Neuronal stem cell (in vitro differentiated cells): ENCODE measurements at regions not wholly inside any gene's neighbourhood (a gene's known extent, or its start where the extent isn't known, plus 50 kb on each side); places are given as distances from the start of the nearest gene placed in this dataset.

Source experiments
- DNase-seq: peaks from one replicate; pipeline ENCODE4 v3.0.0-alpha.2; 2013; ENCODE audit warnings: low spot score
- H2AFZ ChIP-seq: one replicate; pipeline ENCODE4 v1.6.1; 2013; ENCODE audit warnings: mild to moderate bottlenecking, low read length, inconsistent platforms
- H2AK5ac ChIP-seq: 2 replicates; pipeline ENCODE4 v1.6.1; 2013; ENCODE audit warnings: low read depth, mild to moderate bottlenecking, inconsistent platforms, low read length, moderate library complexity, mixed read lengths
- H2BK120ac ChIP-seq: 2 replicates; pipeline ENCODE4 v1.6.1; 2013; ENCODE audit warnings: low read depth, mild to moderate bottlenecking, inconsistent platforms, low read length, moderate library complexity, mixed read lengths
- H2BK12ac ChIP-seq: one replicate; pipeline ENCODE4 v1.6.1; 2013; ENCODE audit warnings: low read length, inconsistent platforms
- H2BK15ac ChIP-seq: 2 replicates; pipeline ENCODE4 v1.6.1; 2013; ENCODE audit warnings: mild to moderate bottlenecking, low read length, inconsistent platforms, mixed read lengths
- H2BK5ac ChIP-seq: one replicate; pipeline ENCODE4 v1.6.1; 2013; ENCODE audit warnings: inconsistent platforms, mild to moderate bottlenecking, low read length, moderate library complexity
- H3K14ac ChIP-seq: one replicate; pipeline ENCODE4 v1.6.1; 2013; ENCODE audit warnings: low read length, inconsistent platforms
- H3K18ac ChIP-seq: 2 replicates; pipeline ENCODE4 v1.6.1; 2013; ENCODE audit warnings: low read length, inconsistent platforms
- H3K23ac ChIP-seq: 2 replicates; pipeline ENCODE4 v1.6.1; 2013; ENCODE audit warnings: low read depth, mild to moderate bottlenecking, mixed read lengths, low read length, inconsistent platforms; ENCODE audit not compliant: poor library complexity
- H3K27ac ChIP-seq: replicated peaks from 3 replicates; pipeline ENCODE4 v1.5.1; 2013; ENCODE audit warnings: low read length, inconsistent platforms
- H3K27me3 ChIP-seq, 3 experiments: 2 replicates each; pipeline ENCODE4 v1.6.1; 2013; ENCODE audit warnings: low read length in 3 of 3, mild to moderate bottlenecking in 2 of 3, inconsistent platforms in 1 of 3, low read depth in 1 of 3, mixed read lengths in 1 of 3, moderate library complexity in 1 of 3; ENCODE audit not compliant: control insufficient read depth in 3 of 3, insufficient read depth in 3 of 3
- H3K36me3 ChIP-seq, 2 donors: replicated peaks in 1 of 2; 2 replicates each; pipeline ENCODE4 v1.6.1; 2013; ENCODE audit warnings: low read length in 2 of 2; ENCODE audit not compliant: control insufficient read depth in 2 of 2, insufficient read depth in 2 of 2
- H3K4ac ChIP-seq: 2 replicates; pipeline ENCODE4 v1.6.1; 2013; ENCODE audit warnings: inconsistent platforms, mild to moderate bottlenecking, low read length, moderate library complexity
- H3K4me1 ChIP-seq, 2 donors: 1 replicate in 1 of 2; 2 replicates in 1 of 2; pipeline ENCODE4 v1.6.1; 2013; ENCODE audit warnings: low read length in 2 of 2, low read depth in 1 of 2; ENCODE audit not compliant: control insufficient read depth in 2 of 2, insufficient read depth in 1 of 2
- H3K4me2 ChIP-seq: one replicate; pipeline ENCODE4 v1.6.1; 2013; ENCODE audit warnings: mild to moderate bottlenecking, low read length, inconsistent platforms; ENCODE audit not compliant: insufficient read depth, poor library complexity, severe bottlenecking
- H3K4me3 ChIP-seq, 2 donors: 2 replicates each; pipeline ENCODE4 v1.5.1; 2013; ENCODE audit warnings: low read length in 2 of 2, mild to moderate bottlenecking in 2 of 2, inconsistent platforms in 1 of 2, moderate library complexity in 1 of 2
- H3K79me1 ChIP-seq: one replicate; pipeline ENCODE4 v1.6.1; 2013; ENCODE audit warnings: low read depth, mild to moderate bottlenecking, inconsistent platforms, low read length, moderate library complexity
- H3K9ac ChIP-seq: one replicate; pipeline ENCODE4 v1.6.1; 2013; ENCODE audit warnings: mild to moderate bottlenecking, low read depth, low read length, inconsistent platforms; ENCODE audit not compliant: poor library complexity
- H3K9me3 ChIP-seq, 2 donors: replicated peaks in 1 of 2; 2 replicates each; pipeline versions ENCODE3 to v1.6.1; 2013; ENCODE audit warnings: low read length in 2 of 2, mild to moderate bottlenecking in 2 of 2, inconsistent platforms in 1 of 2, low read depth in 1 of 2, mixed read lengths in 1 of 2, moderate library complexity in 1 of 2; ENCODE audit not compliant: control insufficient read depth in 2 of 2, insufficient read depth in 1 of 2
- H4K8ac ChIP-seq: one replicate; pipeline ENCODE4 v1.6.1; 2013; ENCODE audit warnings: low read depth, mild to moderate bottlenecking, inconsistent platforms, low read length, moderate library complexity
- H4K91ac ChIP-seq: one replicate; pipeline ENCODE4 v1.6.1; 2013; ENCODE audit warnings: low read length, low read depth, mild to moderate bottlenecking, inconsistent platforms; ENCODE audit not compliant: poor library complexity
- WGBS, 2 donors: extraction: QIAGEN DNeasy Blood & Tissue Kit; methylation state at CpG; one replicate each; pipeline ENCODE4 v1.1.7; 2013; ENCODE audit warnings: missing lambda C conversion rate in 2 of 2, mixed read lengths in 1 of 2; ENCODE audit not compliant: insufficient read length in 2 of 2, insufficient replicate concordance in 1 of 2; ENCODE audit errors: extremely low coverage in 2 of 2; 5-methylcytosine and 5-hydroxymethylcytosine counted together

- Histone ChIP-seq H3K14ac (no peak overlapping the region), H2BK120ac (no peak overlapping the region), H3K9me3 (no peaks in the 10 kb centered on the region), H3K9ac (no peak overlapping the region), H3K79me1 (no peaks in the 10 kb centered on the region), H3K4me2 (no peak overlapping the region), H3K18ac (no peak overlapping the region), H3K4me3 (no peak overlapping the region), H3K36me3 (no peaks in the 10 kb centered on the region), H2BK15ac (no peak overlapping the region), H4K91ac (no peak overlapping the region), H3K23ac (no peak overlapping the region), H4K8ac (no peak overlapping the region), H3K4ac (no peak overlapping the region), H2BK12ac (no peak overlapping the region), H2BK5ac (no peak overlapping the region), H2AFZ (no peak overlapping the region), H3K27me3 (no peaks in the 10 kb centered on the region), H3K4me1 (no peaks in the 10 kb centered on the region), H2AK5ac (no peak overlapping the region), H3K27ac (no peak overlapping the region)
- no CpG with 5 or more reads among the region's 1 CpG for WGBS, 2 donors
- peak; percentile 21 for DNase-seq
Measured at GRCh38 chr11:89119426-89119825, 53.6 kb upstream of the GRM5 start.

GRCh38 chr11:89125298-89125697, 52.4 kb upstream of the TYR start:
- H3K4ac ChIP-seq: no peak overlapping the region
- no peaks in the 10 kb centered on the region for H3K4me1 ChIP-seq
- H2BK12ac ChIP-seq: no peak overlapping the region
- no peaks in the 10 kb centered on the region for H3K27me3 ChIP-seq
- no peak for DNase-seq
- H2BK15ac ChIP-seq: no peak overlapping the region
- no peak overlapping the region for H3K27ac ChIP-seq
- H3K79me1 ChIP-seq: no peaks in the 10 kb centered on the region
- H2AFZ ChIP-seq: no peak overlapping the region
- no peak overlapping the region for H4K91ac ChIP-seq
- H2AK5ac ChIP-seq: no peak overlapping the region
- H3K4me3 ChIP-seq: no peak overlapping the region
- no peak overlapping the region for H3K18ac ChIP-seq
- H3K23ac ChIP-seq: no peak overlapping the region
- no peak overlapping the region for H3K4me2 ChIP-seq
- H2BK5ac ChIP-seq: no peak overlapping the region
- no peak overlapping the region for H4K8ac ChIP-seq
- no CpG with 5 or more reads among the region's 1 CpG for WGBS, 2 donors
- H3K9me3 ChIP-seq: no peaks in the 10 kb centered on the region
- no peak overlapping the region for H3K14ac ChIP-seq
- no peak overlapping the region for H3K9ac ChIP-seq
- H2BK120ac ChIP-seq: no peak overlapping the region
- H3K36me3 ChIP-seq: no peaks in the 10 kb centered on the region
